COR-L47 (cell line): ENCODE measurements at regions not wholly inside any gene's neighbourhood (a gene's known extent, or its start where the extent isn't known, plus 50 kb on each side); places are given as distances from the start of the nearest gene placed in this dataset.

Experiments
- DNase-seq: peaks from one replicate; lab custom pipeline; 2025; lab: John Stamatoyannopoulos, UW

- DNase-seq = no peak
These were observed 165.4 kb upstream of the PPP2R3A start for GRCh38 chr3:135800071-135800549.

- DNase-seq = no peak
These were observed 164.5 kb upstream of the PPP2R3A start for GRCh38 chr3:135801018-135801417.

GRCh38 chr3:135802171-135802570, 163.4 kb upstream of the PPP2R3A start:
- DNase-seq = no peak

GRCh38 chr3:135803028-135803692, 162.4 kb upstream of the PPP2R3A start:
- no peak for DNase-seq

- no peak for DNase-seq
These were observed 159.8 kb upstream of the PPP2R3A start for GRCh38 chr3:135805752-135806151.

GRCh38 chr3:135806317-135806716, 159.2 kb upstream of the PPP2R3A start:
- DNase-seq = no peak

- DNase-seq = no peak
These were observed 157.6 kb upstream of the PPP2R3A start for GRCh38 chr3:135807879-135808278.

GRCh38 chr3:135809021-135809634, 156.4 kb upstream of the PPP2R3A start:
- peak; percentile 38 for DNase-seq

- no peak for DNase-seq
These were observed 153.9 kb upstream of the PPP2R3A start for GRCh38 chr3:135811651-135812050.

GRCh38 chr3:135812057-135812456, 153.5 kb upstream of the PPP2R3A start:
- no peak for DNase-seq

GRCh38 chr3:135834465-135834864, 131.1 kb upstream of the PPP2R3A start:
- DNase-seq = no peak

GRCh38 chr3:135837977-135838631, 127.4 kb upstream of the PPP2R3A start:
- no peak for DNase-seq

- no peak for DNase-seq
These were observed 125.1 kb upstream of the PPP2R3A start for GRCh38 chr3:135840436-135840835.

- no peak for DNase-seq
These were observed 121.1 kb upstream of the PPP2R3A start for GRCh38 chr3:135844386-135844785.

- DNase-seq = no peak
These were observed 117.5 kb upstream of the PPP2R3A start for GRCh38 chr3:135848051-135848450.

GRCh38 chr3:135849827-135850226, 115.7 kb upstream of the PPP2R3A start:
- DNase-seq = no peak

- peak; percentile 96 for DNase-seq
These were observed 114.1 kb upstream of the PPP2R3A start for GRCh38 chr3:135851201-135852081.

- DNase-seq = no peak
These were observed 111.5 kb upstream of the PPP2R3A start for GRCh38 chr3:135853981-135854380.

- DNase-seq = peak; percentile 92
These were observed 104.8 kb upstream of the PPP2R3A start for GRCh38 chr3:135860761-135861160.

GRCh38 chr3:135862361-135862760, 103.2 kb upstream of the PPP2R3A start:
- no peak for DNase-seq

- no peak for DNase-seq
These were observed 101.5 kb upstream of the PPP2R3A start for GRCh38 chr3:135864060-135864459.

- no peak for DNase-seq
These were observed 100.4 kb upstream of the PPP2R3A start for GRCh38 chr3:135865085-135865484.
